Thoracic aorta (tissue), 2 donors: ENCODE measurements at regions not wholly inside any gene's neighbourhood (a gene's known extent, or its start where the extent isn't known, plus 50 kb on each side); places are given as distances from the start of the nearest gene placed in this dataset.
"Not testable (repeated sequence)": the region's sequence is repeated elsewhere in the genome, so short reads cannot be mapped to it uniquely, and the experiment has no call there.

Experiments
- ATAC-seq: fragments of 150-250 bp; one replicate; pipeline ENCODE4 v1.8.0; 2017; ENCODE audit warnings: low read depth; ENCODE audit not compliant: insufficient number of reproducible peaks, low FRiP score
- DNase-seq: peaks from one replicate; pipeline ENCODE4 v3.0.0-alpha.2; 2020; ENCODE audit warnings: low spot score
- H3K27ac ChIP-seq, 2 donors: fragments of 200-600 bp; sonication (generic); 1 replicate in 1 of 2; 2 replicates in 1 of 2; pipeline ENCODE4 v1.5.1; 2016; ENCODE audit warnings: mild to moderate bottlenecking in 2 of 2, moderate library complexity in 2 of 2
- H3K27me3 ChIP-seq: fragments of 200-600 bp; sonication (generic); replicated peaks from 2 replicates; pipeline ENCODE4 v1.6.0; 2016; ENCODE audit warnings: mild to moderate bottlenecking; ENCODE audit not compliant: insufficient read depth
- H3K36me3 ChIP-seq: fragments of 200-600 bp; sonication (generic); one replicate; pipeline ENCODE4 v1.5.1; 2016
- H3K4me1 ChIP-seq, 2 donors: fragments of 200-600 bp; sonication (generic); 1 replicate in 1 of 2; 2 replicates in 1 of 2; pipeline versions ENCODE4 v1.5.1 to v1.6.0; 2016; ENCODE audit warnings: low read depth in 2 of 2, mild to moderate bottlenecking in 1 of 2; ENCODE audit not compliant: control insufficient read depth in 1 of 2
- H3K4me3 ChIP-seq: fragments of 200-600 bp; sonication (generic); 2 replicates; pipeline ENCODE4 v1.5.1; 2016; ENCODE audit warnings: mild to moderate bottlenecking
- H3K9me3 ChIP-seq: fragments of 200-600 bp; sonication (generic); 2 replicates; pipeline ENCODE4 v1.5.1; 2016
- CTCF ChIP-seq: fragments of 200-600 bp; sonication (generic); IDR thresholded peaks from one replicate; pipeline ENCODE4 v1.5.1; 2019; ENCODE audit warnings: antibody characterized with exemption

DNA sequence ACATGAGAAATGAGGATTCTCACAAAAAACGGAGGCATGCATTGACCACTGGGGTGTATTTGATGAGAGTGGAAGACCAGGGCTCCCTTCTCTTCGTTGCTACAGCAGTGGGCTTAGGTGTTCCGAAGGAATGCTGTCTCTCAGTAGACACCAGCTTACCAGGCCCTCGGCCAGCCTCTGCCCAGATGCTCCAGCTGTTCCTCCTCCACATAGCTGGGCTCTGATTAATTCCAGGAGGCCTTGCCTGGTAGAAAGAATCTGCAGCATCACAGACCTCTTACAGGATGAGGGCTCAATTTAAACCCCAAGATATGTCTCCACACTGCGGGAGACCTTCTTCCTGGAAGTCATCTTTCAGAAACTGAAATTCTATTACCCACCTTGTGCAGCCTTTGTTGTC is 346.6 kb upstream of the TENM3 start:
- TF ChIP-seq CTCF: no peak
- H3K27me3 ChIP-seq: no peaks in the 10 kb centered on the region
- H3K4me1 ChIP-seq: no peaks in the 10 kb centered on the region
- no peaks in the 10 kb centered on the region for H3K36me3 ChIP-seq
- H3K4me3 ChIP-seq: no peak overlapping the region
- H3K9me3 ChIP-seq: no peaks in the 10 kb centered on the region
- no peak for DNase-seq
- H3K27ac ChIP-seq: no peak overlapping the region
- ATAC-seq: no peak

- no peaks in the 10 kb centered on the region for H3K36me3 ChIP-seq
- TF ChIP-seq CTCF: no peak
- ATAC-seq: no peak
These were observed 345.3 kb upstream of the TENM3 start for GRCh38 chr4:181897935-181898334.

GRCh38 chr4:181902404-181902803 is 340.8 kb upstream of the TENM3 start:
- H3K4me1 ChIP-seq, H3K9me3 ChIP-seq, H3K27ac ChIP-seq, H3K27me3 ChIP-seq, H3K36me3 ChIP-seq, DNase-seq, ATAC-seq, H3K4me3 ChIP-seq: not testable (repeated sequence)

More at GRCh38 chr4:181897935-181898334, 345.3 kb upstream of the TENM3 start:
- no peak for DNase-seq
- Histone ChIP-seq H3K4me1 (no peaks in the 10 kb centered on the region), H3K27ac (no peak overlapping the region), H3K27me3 (no peaks in the 10 kb centered on the region), H3K4me3 (no peak overlapping the region), H3K9me3 (no peaks in the 10 kb centered on the region)

DNA sequence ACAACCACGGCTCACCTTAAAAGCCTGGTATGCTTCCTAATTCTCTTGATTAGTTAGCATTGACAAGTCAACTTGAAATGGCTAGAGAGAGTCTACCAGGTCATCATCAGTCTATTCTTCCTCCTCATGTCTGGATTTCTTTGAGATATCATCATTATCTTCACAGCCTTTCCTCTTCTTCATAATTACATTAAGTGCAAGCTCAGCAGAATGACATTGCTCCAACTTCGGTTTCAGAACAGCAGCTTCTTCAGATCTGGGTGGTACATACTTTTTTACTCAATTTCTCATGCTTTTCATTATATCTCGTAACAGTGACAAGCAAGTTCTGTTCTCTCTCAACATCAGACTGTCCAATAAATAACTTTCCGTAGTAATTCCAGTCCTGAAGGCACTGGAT is 337.5 kb upstream of the TENM3 start:
- Histone ChIP-seq H3K27me3 (no peaks in the 10 kb centered on the region), H3K4me1 (no peaks in the 10 kb centered on the region), H3K27ac (no peak overlapping the region), H3K9me3 (no peaks in the 10 kb centered on the region), H3K4me3 (no peak overlapping the region), H3K36me3 (no peaks in the 10 kb centered on the region)
- DNase-seq: no peak
- TF ChIP-seq CTCF: no peak
- no peak for ATAC-seq

- Histone ChIP-seq H3K27ac (no peak overlapping the region), H3K4me1 (no peaks in the 10 kb centered on the region), H3K36me3 (no peaks in the 10 kb centered on the region), H3K27me3 (no peaks in the 10 kb centered on the region), H3K4me3 (no peak overlapping the region), H3K9me3 (no peaks in the 10 kb centered on the region)
- no peak for DNase-seq
- ATAC-seq: no peak
- TF ChIP-seq CTCF: no peak
These were observed 335.0 kb upstream of the TENM3 start for GRCh38 chr4:181908168-181908567.

- no peak for TF ChIP-seq CTCF
These were observed 333.8 kb upstream of the TENM3 start for GRCh38 chr4:181909368-181909767.

More at GRCh38 chr4:181909368-181909767, 333.8 kb upstream of the TENM3 start:
- Histone ChIP-seq H3K4me3 (no peak overlapping the region), H3K4me1 (no peaks in the 10 kb centered on the region), H3K36me3 (no peaks in the 10 kb centered on the region), H3K9me3 (no peaks in the 10 kb centered on the region), H3K27ac (no peak overlapping the region), H3K27me3 (no peaks in the 10 kb centered on the region)
- no peak for DNase-seq
- no peak for ATAC-seq
